ENCODE measurements at regions not wholly inside any gene's neighbourhood (a gene's known extent, or its start where the extent isn't known, plus 50 kb on each side); places are given as distances from the start of the nearest gene placed in this dataset.
"Not testable (repeated sequence)": the region's sequence is repeated elsewhere in the genome, so short reads cannot be mapped to it uniquely, and the experiment has no call there.

GRCh38 chr6:139881728-139882211, 507.3 kb upstream of the CITED2 start:
- no peak for DNase-seq (ENCODE audit: low read depth)

GRCh38 chr6:139881236-139881635, 506.8 kb upstream of the CITED2 start:
- no peak for DNase-seq (ENCODE audit: low read depth)

GRCh38 chr6:139879823-139880356, 505.4 kb upstream of the CITED2 start:
- DNase-seq (ENCODE audit: low read depth) = no peak

GRCh38 chr6:139879241-139879640, 504.8 kb upstream of the CITED2 start:
- DNase-seq (ENCODE audit: low read depth) = not testable (repeated sequence)

GRCh38 chr6:139877828-139878405, 503.5 kb upstream of the CITED2 start:
- DNase-seq (ENCODE audit: low read depth) = no peak

GRCh38 chr6:139872665-139873064, 498.2 kb upstream of the CITED2 start:
- DNase-seq (ENCODE audit: low read depth) = no peak

- DNase-seq (ENCODE audit: low read depth) = no peak
Observed at GRCh38 chr6:139871803-139872510, 497.5 kb upstream of the CITED2 start.

- no peak for DNase-seq (ENCODE audit: low read depth)
Observed at GRCh38 chr6:139871165-139871710, 496.8 kb upstream of the CITED2 start.

GRCh38 chr6:139868576-139868975, 494.1 kb upstream of the CITED2 start:
- no peak for DNase-seq (ENCODE audit: low read depth)

- no peak for DNase-seq (ENCODE audit: low read depth)
Observed at GRCh38 chr6:139863964-139864363, 489.5 kb upstream of the CITED2 start.

- DNase-seq (ENCODE audit: low read depth) = no peak
Observed at GRCh38 chr6:139863346-139863745, 488.9 kb upstream of the CITED2 start.

GRCh38 chr6:139862311-139862710, 487.9 kb upstream of the CITED2 start:
- no peak for DNase-seq (ENCODE audit: low read depth)

GRCh38 chr6:139860203-139860602, 485.8 kb upstream of the CITED2 start:
- no peak for DNase-seq (ENCODE audit: low read depth)

GRCh38 chr6:139858429-139858828, 484.0 kb upstream of the CITED2 start:
- DNase-seq (ENCODE audit: low read depth) = no peak

- DNase-seq (ENCODE audit: low read depth) = no peak
Observed at GRCh38 chr6:139857143-139857542, 482.7 kb upstream of the CITED2 start.

GRCh38 chr6:139856562-139856961, 482.1 kb upstream of the CITED2 start:
- DNase-seq (ENCODE audit: low read depth) = no peak

- no peak for DNase-seq (ENCODE audit: low read depth)
Observed at GRCh38 chr6:139855671-139856311, 481.3 kb upstream of the CITED2 start.

GRCh38 chr6:139853302-139853992, 479.0 kb upstream of the CITED2 start:
- no peak for DNase-seq (ENCODE audit: low read depth)

GRCh38 chr6:139852488-139853140, 478.2 kb upstream of the CITED2 start:
- DNase-seq (ENCODE audit: low read depth) = no peak

- no peak for DNase-seq (ENCODE audit: low read depth)
Observed at GRCh38 chr6:139852067-139852466, 477.6 kb upstream of the CITED2 start.

GRCh38 chr6:139851206-139851605, 476.8 kb upstream of the CITED2 start:
- no peak for DNase-seq (ENCODE audit: low read depth)

- DNase-seq (ENCODE audit: low read depth) = no peak
Observed at GRCh38 chr6:139850512-139850911, 476.1 kb upstream of the CITED2 start.
